ENCODE measurements at regions not wholly inside any gene's neighbourhood (a gene's known extent, or its start where the extent isn't known, plus 50 kb on each side); places are given as distances from the start of the nearest gene placed in this dataset.

- H3K4me3 ChIP-seq (ENCODE audit: low read depth, low read length) = no peak overlapping the region
- no peak for TF ChIP-seq CTCF (IDR thresholded peaks at IDR 0.05; ENCODE audit: insufficient read depth, low read depth, low read length)
- no peak for DNase-seq (ENCODE audit: low read depth)
Observed at GRCh38 chr2:214631406-214631805, 178.1 kb downstream of the BARD1 start.

- no peak for TF ChIP-seq CTCF (IDR thresholded peaks at IDR 0.05; ENCODE audit: insufficient read depth, low read depth, low read length)
- no peak for DNase-seq (ENCODE audit: low read depth)
- H3K4me3 ChIP-seq (ENCODE audit: low read depth, low read length) = no peak overlapping the region
Observed at GRCh38 chr2:214630402-214631045, 179.0 kb downstream of the BARD1 start.

GRCh38 chr2:214629875-214630274, 179.6 kb downstream of the BARD1 start:
- no peak for TF ChIP-seq CTCF (IDR thresholded peaks at IDR 0.05; ENCODE audit: insufficient read depth, low read depth, low read length)
- DNase-seq (ENCODE audit: low read depth) = no peak
- H3K4me3 ChIP-seq (ENCODE audit: low read depth, low read length) = no peak overlapping the region

Measured in fibroblast of villous mesenchyme (primary cell).